NCI-H2029 treated with DMSO at 0.1 percent for 48 hours (cell line): ENCODE measurements at regions not wholly inside any gene's neighbourhood (a gene's known extent, or its start where the extent isn't known, plus 50 kb on each side); places are given as distances from the start of the nearest gene placed in this dataset.

Experiments
- DNase-seq: peaks from one replicate; lab custom pipeline; 2025; lab: John Stamatoyannopoulos, UW

- DNase-seq: no peak
Observed at GRCh38 chr2:139828011-139828410, 1047.8 kb upstream of the NXPH2 start.

- DNase-seq: no peak
Observed at GRCh38 chr2:139825726-139826125, 1045.5 kb upstream of the NXPH2 start.

- DNase-seq: no peak
Observed at GRCh38 chr2:139819273-139819796, 1039.1 kb upstream of the NXPH2 start.

- DNase-seq: no peak
Observed at GRCh38 chr2:139814458-139814857, 1034.3 kb upstream of the NXPH2 start.

- DNase-seq: no peak
Observed at GRCh38 chr2:139813340-139813739, 1033.2 kb upstream of the NXPH2 start.

- no peak for DNase-seq
Observed at GRCh38 chr2:139805441-139805840, 1025.3 kb upstream of the NXPH2 start.

GRCh38 chr2:139798391-139798790 lies 1018.2 kb upstream of the NXPH2 start:
- DNase-seq: no peak

- no peak for DNase-seq
Observed at GRCh38 chr2:139790807-139791752, 1010.9 kb upstream of the NXPH2 start.

- no peak for DNase-seq
Observed at GRCh38 chr2:139790136-139790535, 1009.9 kb upstream of the NXPH2 start.

- DNase-seq: no peak
Observed at GRCh38 chr2:139778732-139779131, 998.5 kb upstream of the NXPH2 start.

- DNase-seq: no peak
Observed at GRCh38 chr2:139773720-139774277, 993.6 kb upstream of the NXPH2 start.

- DNase-seq: no peak
Observed at GRCh38 chr2:139769633-139770032, 989.4 kb upstream of the NXPH2 start.

GRCh38 chr2:139763705-139764104 lies 983.5 kb upstream of the NXPH2 start:
- DNase-seq: no peak

- no peak for DNase-seq
Observed at GRCh38 chr2:139759000-139759505, 978.9 kb upstream of the NXPH2 start.

- DNase-seq: no peak
Observed at GRCh38 chr2:139746901-139747300, 966.7 kb upstream of the NXPH2 start.

GRCh38 chr2:139744273-139744672 lies 964.1 kb upstream of the NXPH2 start:
- DNase-seq: no peak

- no peak for DNase-seq
Observed at GRCh38 chr2:139742216-139743172, 962.3 kb upstream of the NXPH2 start.

GRCh38 chr2:139737659-139738058 lies 957.5 kb upstream of the NXPH2 start:
- DNase-seq: no peak

GRCh38 chr2:139730197-139730596 lies 950.0 kb upstream of the NXPH2 start:
- no peak for DNase-seq

- no peak for DNase-seq
Observed at GRCh38 chr2:139721411-139721995, 941.3 kb upstream of the NXPH2 start.

- no peak for DNase-seq
Observed at GRCh38 chr2:139720056-139720455, 939.9 kb upstream of the NXPH2 start.
